NB4 (cell line): ENCODE measurements at regions not wholly inside any gene's neighbourhood (a gene's known extent, or its start where the extent isn't known, plus 50 kb on each side); places are given as distances from the start of the nearest gene placed in this dataset.
"Not testable (repeated sequence)": the region's sequence is repeated elsewhere in the genome, so short reads cannot be mapped to it uniquely, and the experiment has no call there.

Experiments
- DNase-seq: peaks from one replicate; pipeline ENCODE4 v3.0.0; 2010; ENCODE audit warnings: low read depth
- H3K4me3 ChIP-seq: one replicate; pipeline ENCODE4 v1.5.1; 2011; ENCODE audit warnings: mild to moderate bottlenecking, low read depth, low read length, moderate library complexity
- CTCF ChIP-seq: IDR thresholded peaks from one replicate; pipeline ENCODE4 v1.5.1; 2012; ENCODE audit warnings: low read depth, low read length
- MAX ChIP-seq: IDR thresholded peaks from 2 replicates; pipeline ENCODE4 v1.6.1; 2011; ENCODE audit warnings: low read depth, low read length
- MYC ChIP-seq: IDR thresholded peaks from 2 replicates; pipeline ENCODE4 v1.6.1; 2011; ENCODE audit warnings: low read depth, low read length
- POLR2A ChIP-seq: IDR thresholded peaks from 2 replicates; pipeline ENCODE4 v1.6.1; 2011; ENCODE audit warnings: mild to moderate bottlenecking; ENCODE audit not compliant: insufficient read length; ENCODE audit errors: extremely low read depth

GRCh38 chr3:144746631-144747030, 775.0 kb downstream of the DIPK2A start:
- DNase-seq: no peak
- no peak overlapping the region for H3K4me3 ChIP-seq
- TF ChIP-seq CTCF (no peak), POLR2A (no peak), MAX (no peak), MYC (no peak)

- not testable (repeated sequence) for DNase-seq, H3K4me3 ChIP-seq
Observed at GRCh38 chr3:144749536-144750253, 778.1 kb downstream of the DIPK2A start.

- TF ChIP-seq MAX (no peak), MYC (no peak), POLR2A (no peak), CTCF (no peak)
- H3K4me3 ChIP-seq: no peak overlapping the region
Observed at GRCh38 chr3:144754076-144754783, 782.6 kb downstream of the DIPK2A start.

GRCh38 chr3:144756704-144757440, 785.2 kb downstream of the DIPK2A start:
- no peak for DNase-seq
- TF ChIP-seq CTCF (no peak), MAX (no peak)
- no peak overlapping the region for H3K4me3 ChIP-seq

More at GRCh38 chr3:144754076-144754783, 782.6 kb downstream of the DIPK2A start:
- no peak for DNase-seq

- TF ChIP-seq CTCF (no peak), MAX (no peak), MYC (no peak), POLR2A (no peak)
- no peak overlapping the region for H3K4me3 ChIP-seq
- no peak for DNase-seq
Observed at GRCh38 chr3:144760831-144761230, 789.2 kb downstream of the DIPK2A start.

GRCh38 chr3:144762091-144762490, 790.5 kb downstream of the DIPK2A start:
- no peak for DNase-seq
- H3K4me3 ChIP-seq: no peak overlapping the region
- TF ChIP-seq MYC: no peak
- TF ChIP-seq MAX: no peak
- TF ChIP-seq POLR2A: no peak
- no peak for TF ChIP-seq CTCF
